ENCODE measurements at regions not wholly inside any gene's neighbourhood (a gene's known extent, or its start where the extent isn't known, plus 50 kb on each side); places are given as distances from the start of the nearest gene placed in this dataset.

- TF ChIP-seq CTCF (IDR thresholded peaks at IDR 0.05; ENCODE audit: unreplicated experiment) = no peak
- Mint-ChIP-seq H3K9me3 (ENCODE audit: unreplicated experiment) (no peaks in the 10 kb centered on the region), H3K27ac (ENCODE audit: unreplicated experiment) (no peak overlapping the region), H3K36me3 (ENCODE audit: low read depth, unreplicated experiment) (no peaks in the 10 kb centered on the region), H3K4me1 (ENCODE audit: unreplicated experiment) (peaks cover 4% of the 10 kb centered on the region), H3K4me3 (ENCODE audit: unreplicated experiment) (no peak overlapping the region), H3K27me3 (ENCODE audit: unreplicated experiment) (no peaks in the 10 kb centered on the region)
- DNase-seq (ENCODE audit: low spot score) = no peak
These were observed 477.3 kb upstream of the CELF2 start for GRCh38 chr10:10540398-10540797.

- no peaks in the 10 kb centered on the region for H3K36me3 Mint-ChIP-seq (ENCODE audit: low read depth, unreplicated experiment)
- TF ChIP-seq CTCF (IDR thresholded peaks at IDR 0.05; ENCODE audit: unreplicated experiment) = no peak
- H3K27ac Mint-ChIP-seq (ENCODE audit: unreplicated experiment) = no peak overlapping the region
- no peaks in the 10 kb centered on the region for H3K27me3 Mint-ChIP-seq (ENCODE audit: unreplicated experiment)
- no peak for DNase-seq (ENCODE audit: low spot score)
- peaks cover 4% of the 10 kb centered on the region for H3K4me1 Mint-ChIP-seq (ENCODE audit: unreplicated experiment)
- no peaks in the 10 kb centered on the region for H3K9me3 Mint-ChIP-seq (ENCODE audit: unreplicated experiment)
- H3K4me3 Mint-ChIP-seq (ENCODE audit: unreplicated experiment) = no peak overlapping the region
These were observed 475.2 kb upstream of the CELF2 start for GRCh38 chr10:10542477-10542876.

GRCh38 chr10:10544890-10545289 lies 472.8 kb upstream of the CELF2 start:
- Mint-ChIP-seq H3K27me3 (ENCODE audit: unreplicated experiment) (no peaks in the 10 kb centered on the region), H3K4me3 (ENCODE audit: unreplicated experiment) (no peak overlapping the region), H3K27ac (ENCODE audit: unreplicated experiment) (no peak overlapping the region), H3K9me3 (ENCODE audit: unreplicated experiment) (no peaks in the 10 kb centered on the region), H3K4me1 (ENCODE audit: unreplicated experiment) (peaks cover 4% of the 10 kb centered on the region), H3K36me3 (ENCODE audit: low read depth, unreplicated experiment) (no peaks in the 10 kb centered on the region)
- no peak for DNase-seq (ENCODE audit: low spot score)
- TF ChIP-seq CTCF (IDR thresholded peaks at IDR 0.05; ENCODE audit: unreplicated experiment) = no peak

- no peak for DNase-seq (ENCODE audit: low spot score)
- peaks cover 4% of the 10 kb centered on the region for H3K4me1 Mint-ChIP-seq (ENCODE audit: unreplicated experiment)
- no peak overlapping the region for H3K27ac Mint-ChIP-seq (ENCODE audit: unreplicated experiment)
These were observed 471.9 kb upstream of the CELF2 start for GRCh38 chr10:10545771-10546170.

More at GRCh38 chr10:10545771-10546170, 471.9 kb upstream of the CELF2 start:
- no peak overlapping the region for H3K4me3 Mint-ChIP-seq (ENCODE audit: unreplicated experiment)
- H3K9me3 Mint-ChIP-seq (ENCODE audit: unreplicated experiment) = no peaks in the 10 kb centered on the region
- TF ChIP-seq CTCF (IDR thresholded peaks at IDR 0.05; ENCODE audit: unreplicated experiment) = no peak
- no peaks in the 10 kb centered on the region for H3K36me3 Mint-ChIP-seq (ENCODE audit: low read depth, unreplicated experiment)
- no peaks in the 10 kb centered on the region for H3K27me3 Mint-ChIP-seq (ENCODE audit: unreplicated experiment)
